ENCODE measurements at regions not wholly inside any gene's neighbourhood (a gene's known extent, or its start where the extent isn't known, plus 50 kb on each side); places are given as distances from the start of the nearest gene placed in this dataset.

DNA sequence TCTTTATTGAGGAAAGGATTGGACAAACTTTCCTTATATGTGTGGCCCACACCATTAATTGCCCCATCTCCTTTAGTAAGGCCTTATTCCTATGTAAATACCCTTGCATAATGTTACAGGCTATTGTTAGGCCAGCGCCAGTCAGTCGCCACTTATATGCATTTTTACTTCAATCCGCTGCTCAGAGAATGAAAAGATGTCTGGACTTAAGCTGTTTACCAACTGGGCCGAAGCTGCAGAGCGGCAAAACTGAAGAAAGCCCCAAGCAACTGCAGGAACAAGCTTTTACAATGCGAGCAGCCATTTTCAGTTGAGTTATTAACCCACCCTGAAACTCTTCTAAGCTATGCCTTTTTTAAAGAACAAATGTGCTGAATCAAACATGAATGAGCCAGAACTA lies 92.1 kb upstream of the OTX2 start:
- ChIA-PET POLR2A (interaction anchor here (1.0 kb wide), 1 partner anchor 16 kb away, joined by 3 read pairs; no protein-coding TSS in a partner anchor), CTCF (ENCODE audit: low intra/inter-chr PET ratio) (no interaction called here)
- DNase-seq (ENCODE audit: extremely low read depth in 1 of 4, low spot score in 3 of 4): no peak
- no peaks in the 10 kb centered on the region for H3K4me1 ChIP-seq (replicated peaks in 1 of 2; ENCODE audit: control insufficient read depth in 2 of 2, insufficient read depth in 2 of 2, low read length in 2 of 2)
- H3K9ac ChIP-seq (ENCODE audit: insufficient read depth in 1 of 2, low read depth in 2 of 2, low read length in 2 of 2): no peak overlapping the region
- 0% methylated on average over 6 of the region's 6 CpGs for WGBS (ENCODE audit: insufficient coverage, low coverage, missing lambda C conversion rate)
- no peak overlapping the region for H3K4me3 ChIP-seq
- H4K20me1 ChIP-seq (replicated peaks; ENCODE audit: control insufficient read depth, insufficient read depth, low read length): no peaks in the 10 kb centered on the region
- FAIRE-seq: no peak
- intact Hi-C loops (cut with micrococcal nuclease) (no loop called here), in situ Hi-C loops (cut with MboI) (no loop called here)
- no peaks in the 10 kb centered on the region for H3K36me3 ChIP-seq (ENCODE audit: control insufficient read depth, insufficient read depth, low read length)
- no peak overlapping the region for H2AFZ ChIP-seq (ENCODE audit: low read depth, low read length)
- TF ChIP-seq HMG20B (CRISPR knock-in tag; IDR thresholded peaks at IDR 0.05) (no peak), JUND (IDR thresholded peaks at IDR 0.05; ENCODE audit: borderline replicate concordance, low read depth, low read length) (no peak), JUND (tag; IDR thresholded peaks at IDR 0.05; ENCODE audit: borderline replicate concordance, low read depth, low read length) (no peak), ZNF197 (CRISPR knock-in tag; IDR thresholded peaks at IDR 0.05; ENCODE audit: low read depth) (no peak), ZNF830 (CRISPR knock-in tag; IDR thresholded peaks at IDR 0.05) (no peak), ZNF140 (CRISPR knock-in tag; IDR thresholded peaks at IDR 0.05) (no peak), NRF1 (conservative IDR thresholded peaks at IDR 0.05 in 1 of 2, IDR thresholded peaks at IDR 0.05 in 1 of 2) (no peak), ZNF586 (CRISPR knock-in tag; conservative IDR thresholded peaks at IDR 0.05) (no peak), SREBF1 (IDR thresholded peaks at IDR 0.05; ENCODE audit: borderline replicate concordance, low read depth, low read length) (no peak), ZNF347 (CRISPR knock-in tag; IDR thresholded peaks at IDR 0.05; ENCODE audit: low read depth) (no peak), ARHGAP35 (IDR thresholded peaks at IDR 0.05; ENCODE audit: partially characterized antibody) (no peak), PPARD (CRISPR knock-in tag; IDR thresholded peaks at IDR 0.05) (no peak), RBBP5 (IDR thresholded peaks at IDR 0.05; ENCODE audit: borderline replicate concordance, insufficient read depth, low read length, poor library complexity, severe bottlenecking) (no peak), NCOR1 (IDR thresholded peaks at IDR 0.05) (no peak), HDAC6 (IDR thresholded peaks at IDR 0.05; ENCODE audit: low read depth, low read length) (no peak), ZC3H4 (CRISPR knock-in tag; IDR thresholded peaks at IDR 0.05; ENCODE audit: borderline replicate concordance) (no peak), ZNF311 (CRISPR knock-in tag; IDR thresholded peaks at IDR 0.05) (no peak), CTBP1 (IDR thresholded peaks at IDR 0.05; ENCODE audit: borderline replicate concordance) (no peak), ASH1L (IDR thresholded peaks at IDR 0.05; ENCODE audit: borderline replicate concordance, low read depth, partially characterized antibody) (no peak)
- TF ChIP-seq, protein P1, sequence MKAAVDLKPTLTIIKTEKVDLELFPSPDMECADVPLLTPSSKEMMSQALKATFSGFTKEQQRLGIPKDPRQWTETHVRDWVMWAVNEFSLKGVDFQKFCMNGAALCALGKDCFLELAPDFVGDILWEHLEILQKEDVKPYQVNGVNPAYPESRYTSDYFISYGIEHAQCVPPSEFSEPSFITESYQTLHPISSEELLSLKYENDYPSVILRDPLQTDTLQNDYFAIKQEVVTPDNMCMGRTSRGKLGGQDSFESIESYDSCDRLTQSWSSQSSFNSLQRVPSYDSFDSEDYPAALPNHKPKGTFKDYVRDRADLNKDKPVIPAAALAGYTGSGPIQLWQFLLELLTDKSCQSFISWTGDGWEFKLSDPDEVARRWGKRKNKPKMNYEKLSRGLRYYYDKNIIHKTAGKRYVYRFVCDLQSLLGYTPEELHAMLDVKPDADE (conservative IDR thresholded peaks at IDR 0.05; ENCODE audit: control insufficient read depth, low read depth, low read length): no peak
- BruUV-seq (replicated peaks): no TSS peak
- H3K9me1 ChIP-seq (ENCODE audit: control insufficient read depth, insufficient read depth, low read length): no peaks in the 10 kb centered on the region
- no peak for ATAC-seq
- H3K27ac ChIP-seq (ENCODE audit: extremely low read depth, low read depth, low read length): no peak overlapping the region
- no peaks in the 10 kb centered on the region for H3K9me3 ChIP-seq (replicated peaks; ENCODE audit: control insufficient read depth, insufficient read depth, low read depth, low read length)
- no peaks in the 10 kb centered on the region for H3K79me2 ChIP-seq (ENCODE audit: control insufficient read depth, insufficient read depth, low read length)
- no peak overlapping the region for H3K4me2 ChIP-seq (ENCODE audit: insufficient read depth, low read length)
- peaks cover 0 to 2% of the 10 kb centered on the region in 2 experiments; a peak in 3 of 5 replicates for H3K27me3 ChIP-seq (ENCODE audit: control insufficient read depth in 2 of 2, insufficient read depth in 2 of 2, low read length in 2 of 2)

Data from K562 (cell line).